HG03457 (cell line): ENCODE measurements at regions not wholly inside any gene's neighbourhood (a gene's known extent, or its start where the extent isn't known, plus 50 kb on each side); places are given as distances from the start of the nearest gene placed in this dataset.
"Not testable (repeated sequence)": the region's sequence is repeated elsewhere in the genome, so short reads cannot be mapped to it uniquely, and the experiment has no call there.

Source experiments
- ATAC-seq: cut with Tn5 transposase; IDR thresholded peaks from one replicate; pipeline ENCODE4 v1.9.1; 2021; ENCODE audit warnings: moderate number of reproducible peaks; ENCODE audit not compliant: unreplicated experiment

DNA sequence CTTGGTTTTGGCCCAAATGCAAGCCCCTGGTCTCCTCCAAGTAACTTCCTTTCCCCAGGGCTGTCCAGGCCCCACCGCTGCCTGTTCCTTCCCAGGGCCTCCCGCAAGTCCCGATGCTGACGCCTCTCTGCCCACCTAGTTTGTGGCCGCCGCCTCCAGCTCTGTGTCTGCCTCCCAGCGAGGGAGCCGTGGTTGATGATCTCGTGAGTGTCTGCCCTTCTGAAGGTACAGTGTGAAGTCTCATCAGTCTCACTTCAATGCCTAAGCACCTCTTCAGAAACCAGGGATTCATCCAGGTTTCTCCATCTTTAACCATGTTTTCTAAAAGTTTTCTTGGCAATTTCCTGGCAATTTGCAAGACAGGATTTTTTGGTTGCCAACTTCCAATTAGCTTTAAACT is 127.5 kb downstream of the TMEM121 start:
- ATAC-seq: not testable (repeated sequence)

DNA sequence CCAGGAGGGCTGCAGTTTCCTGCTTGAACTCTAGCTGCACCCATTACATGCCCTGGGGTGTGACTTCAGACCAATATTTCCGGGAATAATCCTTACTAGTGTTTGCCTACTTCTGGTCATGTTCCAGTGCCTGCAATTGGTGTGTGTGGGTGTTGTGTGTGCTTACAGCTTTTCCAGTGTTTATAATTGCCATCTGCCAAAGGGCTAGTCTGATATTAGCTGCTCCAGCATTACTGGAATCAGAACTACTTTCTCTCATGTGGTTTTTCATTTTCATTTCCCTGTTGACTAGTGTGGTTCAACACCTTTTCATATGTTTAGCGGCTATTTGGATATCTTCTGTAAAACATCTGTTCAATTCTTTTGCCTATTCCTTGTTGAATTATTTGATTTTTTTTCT is 132.9 kb downstream of the TMEM121 start:
- ATAC-seq: not testable (repeated sequence)

DNA sequence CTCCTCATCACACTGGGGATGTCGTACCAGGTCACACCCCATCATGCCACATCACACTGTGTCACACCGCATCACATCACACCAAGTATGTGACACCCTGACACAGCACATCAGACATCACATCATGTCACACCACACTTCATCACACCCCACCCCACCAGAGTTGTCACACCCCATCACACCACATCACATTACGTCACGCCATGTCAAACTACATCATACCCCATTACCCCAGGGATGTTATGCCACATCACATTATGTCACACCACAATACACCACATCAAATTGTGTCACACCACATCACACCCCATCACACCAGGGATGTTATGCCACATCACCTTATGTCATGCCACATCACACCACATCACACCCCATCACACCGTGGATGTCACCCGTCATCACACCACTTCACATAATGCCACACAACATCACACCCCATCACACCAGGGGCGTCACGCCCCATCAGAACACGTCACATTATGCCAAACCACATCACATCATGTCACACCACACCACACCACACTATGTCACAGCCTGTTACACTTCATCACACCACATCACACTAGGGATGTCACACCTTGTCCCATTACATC is 133.6 kb downstream of the TMEM121 start:
- ATAC-seq: no peak

DNA sequence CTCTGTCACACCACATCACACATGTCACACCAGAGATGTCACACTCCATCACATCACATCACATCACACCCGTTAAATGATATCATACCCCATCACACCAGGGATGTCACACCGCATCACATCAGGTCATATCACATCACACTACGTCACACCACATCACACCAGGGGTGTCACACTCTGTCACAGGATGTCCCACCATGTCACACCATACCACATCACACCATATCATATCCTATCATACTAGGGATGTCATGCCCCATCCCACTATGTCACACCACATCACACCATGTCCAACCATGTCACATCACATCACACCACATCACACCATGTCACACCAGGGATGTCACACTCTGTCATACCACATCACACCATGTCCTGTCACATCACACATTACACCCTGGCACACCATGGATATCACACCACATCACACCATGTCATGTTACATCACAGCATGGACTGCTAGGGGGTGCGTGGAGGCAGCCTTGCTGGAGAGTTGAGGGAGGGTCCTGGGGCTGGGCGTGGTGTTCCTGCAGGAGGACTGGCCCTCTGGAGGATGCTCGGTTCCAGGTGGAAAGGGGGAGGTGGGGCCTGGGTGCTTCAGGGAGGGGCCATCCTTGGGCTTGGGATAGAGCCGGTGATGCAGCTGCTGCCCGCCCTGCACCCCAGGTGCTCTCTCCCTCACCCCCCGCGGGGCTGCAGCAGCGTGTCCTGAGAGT is 134.6 kb downstream of the TMEM121 start:
- no peak for ATAC-seq

DNA sequence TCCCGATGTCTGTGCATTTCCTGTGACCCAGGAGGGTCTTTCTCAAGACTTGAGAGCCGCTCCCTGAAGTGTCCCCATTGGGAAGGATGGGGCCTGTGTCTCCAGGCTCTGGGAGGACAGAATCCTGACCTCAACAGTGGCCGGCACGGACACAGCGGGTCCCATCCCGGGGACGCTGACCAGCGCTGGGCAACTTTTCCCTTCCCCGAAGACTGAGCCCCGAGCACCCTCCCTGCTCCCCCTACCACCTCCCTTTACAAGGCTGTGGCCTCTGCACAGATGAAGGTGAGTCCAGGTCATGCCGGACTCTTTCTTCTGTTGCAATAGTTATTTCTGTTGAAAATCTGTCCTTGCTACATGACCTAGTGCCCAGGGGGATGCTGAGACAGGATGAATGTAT is 135.7 kb downstream of the TMEM121 start:
- not testable (repeated sequence) for ATAC-seq

DNA sequence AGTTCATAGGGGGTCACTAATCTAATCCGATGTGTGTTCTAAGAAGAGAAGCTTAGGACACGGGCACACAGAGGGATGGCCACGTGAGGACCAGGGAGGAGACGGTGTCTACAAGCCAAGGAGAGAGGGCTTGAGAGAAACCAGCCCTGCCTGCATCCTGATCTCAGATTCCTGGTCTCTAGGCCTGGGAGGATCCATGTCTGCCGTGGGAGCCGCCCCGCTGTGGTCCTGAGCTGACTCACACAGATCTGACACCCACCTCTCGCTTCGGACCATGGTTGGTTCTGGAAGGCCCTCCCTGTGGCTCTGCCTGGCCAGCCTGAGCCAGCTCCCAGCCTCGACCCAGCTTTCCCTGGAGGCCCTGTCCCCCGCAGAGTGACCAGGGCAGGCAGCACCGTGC is 136.2 kb downstream of the TMEM121 start:
- ATAC-seq: not testable (repeated sequence)

DNA sequence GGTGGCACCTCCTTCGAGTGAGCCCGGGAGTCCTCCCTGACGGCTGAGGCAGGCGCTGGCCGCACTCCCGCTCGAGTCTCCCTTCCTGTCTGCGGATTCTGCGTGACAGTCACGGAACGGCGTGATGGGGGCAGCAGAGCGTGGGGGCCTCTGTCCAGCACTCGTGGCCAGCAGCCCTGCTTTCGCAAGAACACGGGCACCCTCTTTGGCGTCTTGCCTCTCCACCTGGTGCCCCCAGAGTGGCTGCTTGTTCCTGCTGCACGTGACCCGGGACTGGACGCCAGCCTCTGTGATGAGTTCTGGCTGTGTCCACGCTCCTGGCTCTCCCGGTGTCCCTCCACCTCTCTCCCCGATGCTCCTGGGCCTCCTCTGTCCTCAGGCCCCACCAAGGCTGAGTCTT is 136.9 kb downstream of the TMEM121 start:
- not testable (repeated sequence) for ATAC-seq

DNA sequence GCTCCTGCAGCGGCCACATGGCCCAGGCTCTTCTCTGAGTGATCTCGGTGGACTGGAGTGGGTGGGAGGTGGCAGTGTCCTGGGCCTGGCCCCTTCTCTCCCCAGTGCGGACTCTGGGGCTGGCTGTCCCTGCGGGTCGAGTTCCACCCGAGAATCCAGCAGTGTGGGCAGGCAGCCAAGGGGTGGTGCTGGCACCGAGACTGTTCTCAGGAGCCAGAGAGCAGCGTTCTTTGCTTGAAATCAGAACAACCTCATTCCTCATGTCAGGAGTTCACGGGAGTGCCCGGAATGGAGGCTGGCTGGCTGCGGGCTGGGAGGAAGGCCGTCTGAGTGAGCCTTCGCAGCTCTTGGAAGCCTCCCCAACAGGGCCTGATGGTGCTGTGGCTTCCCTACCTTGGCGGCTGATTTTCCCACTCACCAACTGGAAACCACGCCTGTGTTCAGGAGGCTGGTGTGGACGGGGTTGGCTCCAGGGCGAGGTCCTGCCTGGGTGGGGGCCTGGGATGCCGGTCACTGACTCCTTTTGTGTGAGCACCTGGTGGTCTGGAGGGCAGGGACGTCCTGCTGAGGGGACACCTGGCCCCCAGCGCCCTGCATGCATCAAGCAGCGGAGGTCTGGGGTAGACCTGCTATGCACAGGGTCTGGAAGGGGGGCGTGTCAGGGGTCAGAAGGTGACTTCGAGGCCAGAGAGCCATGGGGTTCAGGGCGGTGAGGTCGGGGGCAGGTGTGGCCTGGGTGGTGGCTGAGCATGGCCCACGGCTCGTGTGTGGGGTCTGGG is 137.6 kb downstream of the TMEM121 start:
- not testable (repeated sequence) for ATAC-seq

DNA sequence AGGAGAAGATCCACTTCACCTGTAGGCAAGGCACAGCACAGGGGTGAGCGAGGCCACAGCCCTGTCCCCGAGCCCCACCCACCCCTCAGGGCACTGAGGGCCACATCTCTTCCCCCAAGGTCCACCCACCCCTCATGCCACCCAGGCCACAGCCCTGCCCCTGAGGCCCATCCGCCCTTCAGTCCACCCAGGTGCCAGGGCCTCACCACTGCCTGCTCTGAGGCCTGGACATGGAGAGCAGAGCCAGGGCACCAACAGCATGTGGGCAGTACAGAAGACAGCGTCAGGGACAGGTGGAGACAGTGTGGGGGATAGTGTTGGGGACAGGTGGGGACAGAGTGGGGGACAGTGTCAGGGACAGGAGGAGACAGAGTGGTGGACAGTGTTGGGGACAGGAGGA is 138.3 kb downstream of the TMEM121 start:
- no peak for ATAC-seq

DNA sequence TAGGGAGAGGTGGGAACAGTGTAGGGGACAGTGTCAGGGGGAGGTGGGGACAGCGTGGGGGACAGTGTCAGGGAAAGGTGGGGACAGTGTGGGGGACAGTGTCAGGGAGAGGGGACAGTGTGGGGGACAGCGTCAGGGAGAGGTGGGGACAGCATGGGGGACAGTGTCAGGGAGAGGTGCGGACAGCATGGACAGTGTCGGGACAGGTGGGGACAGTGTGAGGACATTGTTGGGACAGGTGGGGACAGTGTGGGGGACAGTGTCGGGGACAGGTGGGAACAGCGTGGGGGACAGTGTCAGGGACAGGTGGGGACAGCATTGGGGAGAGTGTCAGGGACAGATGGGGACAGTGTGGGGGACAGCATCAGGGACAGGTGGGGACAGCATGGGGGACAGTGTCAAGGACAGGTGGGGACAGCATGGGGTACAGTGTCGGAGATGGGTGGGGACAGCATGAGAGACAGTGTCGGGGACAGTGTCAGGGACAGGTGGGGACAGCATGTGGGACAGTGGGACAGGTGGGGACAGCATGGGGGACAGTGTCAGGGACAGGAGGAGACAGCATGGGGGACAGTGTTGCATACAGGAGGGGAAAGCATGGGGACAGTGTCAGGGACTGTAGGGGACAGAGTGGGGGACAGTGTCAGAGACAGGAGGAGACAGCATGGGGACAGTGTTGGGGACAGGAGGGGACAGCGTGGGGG is 139.0 kb downstream of the TMEM121 start:
- no peak for ATAC-seq

DNA sequence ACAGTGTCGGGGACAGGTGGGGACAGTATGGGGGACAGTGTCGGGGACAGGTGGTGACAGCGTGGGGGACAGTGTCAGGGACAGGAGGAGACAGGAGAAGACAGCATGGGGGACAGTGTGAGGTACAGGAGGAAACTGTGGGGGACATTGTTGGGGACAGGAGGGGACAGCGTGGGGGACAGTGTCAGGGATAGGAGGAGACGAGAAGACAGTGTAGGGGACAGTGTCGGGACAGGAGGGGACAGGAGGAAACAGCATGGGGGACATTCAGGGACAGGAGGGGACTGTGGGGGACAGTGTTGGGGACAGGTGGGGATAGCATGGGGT is 139.5 kb downstream of the TMEM121 start:
- no peak for ATAC-seq

DNA sequence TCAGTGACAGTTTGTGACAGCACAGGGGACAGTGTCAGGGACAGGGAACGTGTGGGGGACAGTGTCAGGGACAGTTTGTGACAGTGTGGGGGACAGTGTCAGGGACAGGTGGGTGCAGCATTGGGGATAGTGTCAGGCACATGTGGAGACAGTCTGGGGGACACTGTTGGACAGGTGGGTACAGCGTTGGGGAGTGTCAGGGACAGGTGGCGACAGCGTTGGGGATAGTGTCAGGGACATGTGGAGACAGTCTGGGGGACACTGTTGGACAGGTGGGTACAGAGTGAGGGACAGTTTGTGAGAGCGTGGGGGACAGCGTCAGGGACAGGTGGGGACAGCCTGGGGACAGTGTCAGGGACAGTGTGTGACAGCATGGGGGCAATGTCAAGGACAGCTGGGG is 140.0 kb downstream of the TMEM121 start:
- no peak for ATAC-seq

DNA sequence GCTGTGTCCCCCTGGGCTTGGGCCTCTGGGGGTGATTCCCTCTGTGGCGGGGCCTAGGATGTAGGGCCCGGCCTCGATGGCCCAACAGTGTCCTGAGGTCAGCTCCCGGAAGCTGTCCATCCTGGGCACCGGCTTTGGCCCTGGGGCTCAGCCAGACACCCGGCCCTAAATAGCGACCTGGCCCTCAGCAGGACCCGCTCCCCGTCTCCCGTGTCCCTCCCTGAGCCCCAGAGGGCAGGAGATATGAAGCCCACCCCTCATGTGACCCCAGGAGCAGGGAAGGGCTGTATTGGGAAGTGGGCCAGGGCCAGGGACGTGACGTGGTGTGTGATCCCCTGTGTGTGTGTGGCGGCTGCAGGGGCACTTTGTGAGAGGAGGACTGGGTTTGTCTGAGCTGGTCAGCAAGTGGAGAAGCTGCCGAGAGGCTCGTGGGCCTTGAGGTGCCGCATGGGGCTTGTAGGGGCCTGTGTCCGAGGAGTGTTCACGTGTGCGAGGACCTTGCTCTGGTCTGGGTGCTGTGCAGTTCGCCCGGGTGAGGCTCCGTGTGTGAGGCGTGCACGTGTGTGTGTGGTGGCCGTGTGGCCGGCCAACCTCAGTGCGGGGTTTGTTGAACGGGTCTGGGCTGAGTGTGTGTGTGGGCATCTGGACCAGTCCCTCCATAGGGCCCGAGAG is 140.7 kb downstream of the TMEM121 start:
- ATAC-seq: not testable (repeated sequence)

DNA sequence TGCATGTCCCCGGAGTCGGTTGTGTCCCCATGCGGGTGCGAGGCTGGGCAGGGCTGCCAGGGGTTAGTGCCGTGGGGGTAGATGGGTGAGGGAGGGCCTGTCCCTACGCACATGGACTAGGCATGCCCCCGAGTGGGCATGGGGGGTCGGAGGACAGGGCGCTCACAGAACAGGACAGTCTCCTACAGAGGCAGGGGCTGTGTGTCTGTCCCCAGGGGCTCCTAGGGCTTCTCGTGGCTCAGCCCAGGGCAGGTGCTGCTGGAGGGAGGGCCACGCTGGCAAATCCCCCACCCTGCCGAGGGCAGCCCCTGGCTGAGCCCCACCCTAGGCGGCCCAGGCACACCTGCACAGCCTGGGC is 141.3 kb downstream of the TMEM121 start:
- ATAC-seq: not testable (repeated sequence)

DNA sequence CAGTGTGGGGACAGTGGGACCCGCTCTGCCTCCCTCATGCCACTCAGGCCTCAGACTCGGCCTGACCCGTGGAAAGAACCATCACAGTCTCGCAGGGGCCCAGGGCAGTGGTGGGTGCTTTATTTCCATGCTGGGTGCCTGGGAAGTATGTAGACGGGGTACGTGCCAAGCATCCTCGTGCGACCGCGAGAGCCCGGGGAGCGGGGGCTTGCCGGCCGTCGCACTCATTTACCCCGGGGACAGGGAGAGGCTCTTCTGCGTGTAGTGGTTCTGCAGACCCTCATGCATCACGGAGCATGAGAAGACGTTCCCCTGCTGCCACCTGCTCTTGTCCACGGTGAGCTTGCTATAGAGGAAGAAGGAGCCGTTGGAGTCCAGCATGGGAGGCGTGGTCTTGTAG is 141.6 kb downstream of the TMEM121 start:
- not testable (repeated sequence) for ATAC-seq

DNA sequence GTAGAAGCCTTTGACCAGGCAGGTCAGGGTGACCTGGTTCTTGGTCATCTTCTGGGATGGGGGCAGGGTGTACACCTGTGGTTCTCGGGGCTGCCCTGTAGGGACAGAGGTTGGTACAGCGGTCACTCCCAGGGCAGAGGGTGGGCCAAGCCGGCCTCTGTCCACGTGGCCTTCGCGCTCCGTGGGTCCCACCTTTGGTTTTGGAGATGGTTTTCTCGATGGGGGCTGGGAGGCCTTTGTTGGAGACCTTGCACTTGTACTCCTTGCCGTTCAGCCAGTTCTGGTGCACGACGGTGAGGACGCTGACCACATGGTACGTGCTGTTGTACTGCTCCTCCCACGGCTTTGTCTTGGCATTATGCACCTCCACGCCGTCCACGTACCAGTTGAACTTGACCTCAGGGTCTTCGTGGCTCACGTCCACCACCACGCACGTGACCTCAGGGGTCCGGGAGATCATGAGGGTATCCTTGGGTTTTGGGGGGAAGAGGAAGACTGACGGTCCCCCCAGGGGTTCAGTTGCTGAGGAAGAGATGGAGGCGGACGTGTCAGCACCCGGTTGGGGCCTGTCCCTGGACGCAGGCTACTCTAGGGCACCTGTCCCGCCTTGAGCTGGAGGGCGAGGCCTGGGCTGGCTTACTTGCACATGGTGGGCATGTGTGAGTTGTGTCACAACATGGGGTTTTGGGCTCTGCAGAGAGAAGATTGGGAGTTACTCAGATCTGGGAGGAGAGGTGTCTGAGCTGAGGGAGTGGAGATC is 142.3 kb downstream of the TMEM121 start:
- ATAC-seq: not testable (repeated sequence)

DNA sequence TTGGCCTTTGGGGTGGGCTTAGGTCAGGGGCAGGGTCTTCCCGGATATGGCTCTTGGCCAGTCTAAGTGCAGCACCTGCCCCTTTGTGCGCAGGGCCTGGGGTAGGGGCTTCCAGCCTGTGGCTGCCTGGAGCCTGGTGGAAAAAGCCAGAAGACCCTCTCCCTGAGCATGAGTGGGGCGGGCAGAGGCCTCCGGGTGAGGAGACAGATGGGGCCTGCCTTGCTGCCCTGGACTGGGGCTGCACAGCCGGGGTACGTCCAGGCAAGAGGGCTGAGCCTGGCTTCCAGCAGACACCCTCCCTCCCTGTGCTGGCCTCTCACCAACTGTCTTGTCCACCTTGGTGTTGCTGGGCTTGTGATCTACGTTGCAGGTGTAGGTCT is 142.8 kb downstream of the TMEM121 start:
- not testable (repeated sequence) for ATAC-seq

DNA sequence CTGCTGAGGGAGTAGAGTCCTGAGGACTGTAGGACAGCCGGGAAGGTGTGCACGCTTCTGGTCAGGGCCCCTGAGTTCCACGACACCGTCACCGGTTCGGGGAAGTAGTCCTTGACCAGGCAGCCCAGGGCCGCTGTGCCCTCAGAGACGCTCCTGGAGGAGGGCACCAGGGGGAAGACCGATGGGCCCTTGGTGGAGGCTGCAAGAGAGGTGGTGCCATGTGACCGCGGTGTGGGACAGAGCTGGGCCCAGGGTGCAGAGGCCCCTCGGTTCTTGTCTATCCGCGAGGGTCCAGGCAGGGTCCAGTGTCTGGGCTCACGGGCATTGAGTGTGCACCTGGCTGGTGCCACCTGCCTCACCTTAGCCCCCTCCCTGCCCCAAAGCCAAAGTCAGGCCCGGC is 143.3 kb downstream of the TMEM121 start:
- not testable (repeated sequence) for ATAC-seq

DNA sequence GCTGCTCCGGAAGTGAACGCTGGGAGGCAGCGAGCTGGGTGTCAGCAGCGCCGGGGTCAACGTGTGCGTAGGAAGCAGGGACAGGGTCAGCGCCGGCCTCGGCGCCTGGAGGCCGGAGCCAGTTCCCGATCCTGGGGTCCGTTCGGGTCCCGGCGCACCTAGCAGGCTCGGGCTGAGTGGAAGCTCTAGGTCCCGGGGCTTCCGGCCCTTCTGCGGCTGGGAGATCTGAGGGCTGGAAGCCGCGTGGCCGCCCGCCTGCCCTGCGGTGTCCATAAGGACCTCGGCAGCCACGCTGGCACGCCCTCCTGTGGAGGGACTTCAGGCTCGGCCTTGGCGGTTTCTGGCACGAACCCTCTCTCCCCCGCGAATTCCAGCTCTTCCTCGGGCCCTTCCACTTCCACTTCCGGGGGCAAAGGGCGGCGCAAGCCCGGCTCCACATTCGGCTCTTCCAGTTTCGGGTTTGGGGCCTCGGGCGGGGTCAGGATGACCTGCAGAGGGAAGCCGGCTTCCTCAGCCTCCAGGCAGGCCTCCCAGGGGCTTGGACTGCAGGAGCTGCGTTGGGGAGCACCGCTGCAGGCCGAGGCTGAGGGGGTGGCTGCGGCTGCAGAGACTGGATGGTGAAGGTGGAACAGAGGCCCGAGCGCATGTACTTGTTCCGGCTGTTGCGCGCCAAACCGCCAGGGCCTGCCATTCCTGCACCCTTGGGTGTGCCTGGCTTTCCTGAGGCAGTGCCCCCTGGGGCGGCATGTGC is 146.2 kb downstream of the TMEM121 start:
- not testable (repeated sequence) for ATAC-seq

DNA sequence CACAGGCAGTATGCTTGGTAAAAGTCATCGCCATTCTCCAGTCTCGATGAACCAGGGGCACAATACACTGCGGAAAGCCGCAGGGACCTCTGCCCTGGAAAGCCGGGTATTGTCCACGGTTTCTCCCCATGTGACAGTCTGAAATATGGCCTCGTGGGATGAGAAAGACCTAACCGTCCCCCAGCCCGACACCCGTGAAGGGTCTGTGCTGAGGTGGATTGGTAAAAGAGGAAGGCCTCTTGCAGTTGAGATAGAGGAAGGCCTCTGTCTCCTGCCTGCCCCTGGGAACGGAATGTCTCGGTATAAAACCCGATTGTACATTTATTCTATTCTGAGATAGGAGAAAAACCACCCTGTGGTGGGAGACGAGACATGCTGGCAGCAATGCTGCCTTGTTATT is 149.1 kb downstream of the TMEM121 start:
- not testable (repeated sequence) for ATAC-seq
